ENCODE measurements at regions not wholly inside any gene's neighbourhood (a gene's known extent, or its start where the extent isn't known, plus 50 kb on each side); places are given as distances from the start of the nearest gene placed in this dataset.

GRCh38 chr10:75347186-75347585, 54.4 kb downstream of the ZNF503 start:
- DNase-seq, result no peak

- DNase-seq, result no peak
Measured at GRCh38 chr10:75345738-75346137, 55.8 kb downstream of the ZNF503 start.

- no peak for DNase-seq
Measured at GRCh38 chr10:75344170-75344569, 57.4 kb downstream of the ZNF503 start.

- DNase-seq, result no peak
Measured at GRCh38 chr10:75342397-75342796, 59.2 kb downstream of the ZNF503 start.

- no peak for DNase-seq
Measured at GRCh38 chr10:75335983-75336382, 65.6 kb downstream of the ZNF503 start.

GRCh38 chr10:75335191-75335590, 66.4 kb downstream of the ZNF503 start:
- no peak for DNase-seq

GRCh38 chr10:75334720-75335119, 66.8 kb downstream of the ZNF503 start:
- no peak for DNase-seq

- no peak for DNase-seq
Measured at GRCh38 chr10:75332081-75332480, 69.5 kb downstream of the ZNF503 start.

- DNase-seq, result no peak
Measured at GRCh38 chr10:75331081-75331480, 70.5 kb downstream of the ZNF503 start.

- DNase-seq, result no peak
Measured at GRCh38 chr10:75329190-75329745, 72.3 kb downstream of the ZNF503 start.

- DNase-seq, result no peak
Measured at GRCh38 chr10:75326306-75326705, 75.3 kb downstream of the ZNF503 start.

GRCh38 chr10:75319274-75319673, 82.3 kb downstream of the ZNF503 start:
- no peak for DNase-seq

- no peak for DNase-seq
Measured at GRCh38 chr10:75314570-75314969, 78.8 kb upstream of the COMTD1 start.

GRCh38 chr10:75312440-75312839, 76.7 kb upstream of the COMTD1 start:
- DNase-seq, result no peak

- no peak for DNase-seq
Measured at GRCh38 chr10:75305675-75306074, 69.9 kb upstream of the COMTD1 start.

GRCh38 chr10:75304741-75305390, 69.1 kb upstream of the COMTD1 start:
- DNase-seq, result peak; percentile 11

GRCh38 chr10:75304313-75304712, 68.6 kb upstream of the COMTD1 start:
- DNase-seq, result no peak

GRCh38 chr10:75303045-75303777, 67.5 kb upstream of the COMTD1 start:
- DNase-seq, result no peak

- no peak for DNase-seq
Measured at GRCh38 chr10:75302029-75302428, 66.3 kb upstream of the COMTD1 start.

- DNase-seq, result no peak
Measured at GRCh38 chr10:75297021-75297599, 61.4 kb upstream of the COMTD1 start.

- DNase-seq, result no peak
Measured at GRCh38 chr10:75295868-75296441, 60.2 kb upstream of the COMTD1 start.

GRCh38 chr10:75294866-75295701, 59.3 kb upstream of the COMTD1 start:
- peak; percentile 88 for DNase-seq

- no peak for DNase-seq
Measured at GRCh38 chr10:75294518-75294865, 58.7 kb upstream of the COMTD1 start.

All from EL (cell line).